ENCODE measurements at regions not wholly inside any gene's neighbourhood (a gene's known extent, or its start where the extent isn't known, plus 50 kb on each side); places are given as distances from the start of the nearest gene placed in this dataset.

GRCh38 chr2:219906114-219907010 lies 278.9 kb downstream of the SLC4A3 start:
- TF ChIP-seq JUN (CRISPR knock-in tag; IDR thresholded peaks at IDR 0.05) (no peak), USF1 (CRISPR knock-in tag; IDR thresholded peaks at IDR 0.05) (no peak), SMAD3 (CRISPR knock-in tag; IDR thresholded peaks at IDR 0.05; ENCODE audit: borderline replicate concordance) (no peak), CTCF (IDR thresholded peaks at IDR 0.05) (no peak), ZNF532 (CRISPR knock-in tag; IDR thresholded peaks at IDR 0.05; ENCODE audit: borderline replicate concordance) (no peak), NFYB (CRISPR knock-in tag; conservative IDR thresholded peaks at IDR 0.05; ENCODE audit: low read depth) (no peak), MLX (CRISPR knock-in tag; IDR thresholded peaks at IDR 0.05) (no peak), STAT6 (CRISPR knock-in tag; conservative IDR thresholded peaks at IDR 0.05; ENCODE audit: low read depth) (no peak), PREB (CRISPR knock-in tag; IDR thresholded peaks at IDR 0.05; ENCODE audit: borderline replicate concordance) (no peak)

All from WTC11 (cell line).